H1 (cell line): ENCODE measurements at regions not wholly inside any gene's neighbourhood (a gene's known extent, or its start where the extent isn't known, plus 50 kb on each side); places are given as distances from the start of the nearest gene placed in this dataset.

Experiments used
- CHD1 ChIP-seq: IDR thresholded peaks from 2 replicates; pipeline ENCODE4 v1.6.1; 2012; ENCODE audit warnings: low read depth, low read length, improper control_type of control experiment
- CHD7 ChIP-seq: fragments of 300-600 bp; sonication (generic); IDR thresholded peaks from 2 replicates; pipeline ENCODE4 v1.7.1; 2012; ENCODE audit warnings: low read length, moderate library complexity, mild to moderate bottlenecking, inconsistent platforms; ENCODE audit not compliant: insufficient replicate concordance
- POLR2A ChIP-seq, 2 experiments: IDR thresholded peaks; 1 replicate in 1 of 2; 2 replicates in 1 of 2; pipeline ENCODE4 v1.6.1; 2011; ENCODE audit warnings: low read depth in 2 of 2, low read length in 2 of 2, mild to moderate bottlenecking in 2 of 2; ENCODE audit errors: control extremely low read depth in 1 of 2
- SUZ12 ChIP-seq: fragments of 200-600 bp; sonication (generic); IDR thresholded peaks from 2 replicates; pipeline ENCODE4 v1.6.1; 2012; ENCODE audit warnings: mild to moderate bottlenecking, inconsistent platforms, low read length, moderate library complexity, mixed read lengths

- no peak for TF ChIP-seq CHD7
- TF ChIP-seq SUZ12: no peak
- TF ChIP-seq POLR2A (IDR thresholded peaks at IDR 0.05; ENCODE audit: control extremely low read depth in 1 of 2, low read depth in 2 of 2, low read length in 2 of 2): no peak
- TF ChIP-seq CHD1: no peak
Observed at GRCh38 chr17:20787281-20787680, 207.8 kb downstream of the CDRT15L2 start (continued).
